ENCODE measurements at regions not wholly inside any gene's neighbourhood (a gene's known extent, or its start where the extent isn't known, plus 50 kb on each side); places are given as distances from the start of the nearest gene placed in this dataset.

DNA sequence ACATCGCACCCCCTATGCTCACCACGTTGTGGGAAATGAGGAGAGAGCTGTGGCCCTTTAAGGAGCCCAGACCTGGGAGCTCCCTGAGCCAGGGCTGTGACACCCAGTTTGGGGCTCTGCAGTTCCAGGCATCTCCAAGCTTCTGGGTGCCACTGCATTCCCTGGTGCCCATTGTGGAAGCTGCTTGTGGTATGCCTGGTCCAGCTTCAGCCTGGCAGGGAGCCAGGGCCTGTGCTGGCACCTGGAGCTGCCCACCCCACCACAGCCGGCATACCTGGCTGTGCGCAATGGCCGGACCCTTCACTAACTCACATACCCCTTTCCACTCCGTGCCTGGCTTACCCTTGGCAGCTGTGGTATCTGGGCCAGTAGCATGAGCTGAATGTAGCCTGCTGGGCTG, 107.9 kb upstream of the OR4E1 start:
- no peaks in the 10 kb centered on the region for H3K27me3 ChIP-seq (ENCODE audit: control insufficient read depth, extremely low read depth, insufficient read depth, low read length)
- DNase-seq (ENCODE audit: low read depth, low spot score): no peak
- FAIRE-seq: no peak
- H3K79me2 ChIP-seq (ENCODE audit: control insufficient read depth, insufficient read depth, low read length): no peaks in the 10 kb centered on the region
- TF ChIP-seq EZH2 (IDR thresholded peaks at IDR 0.05; ENCODE audit: low read length) (no peak), CTCF (optimal IDR thresholded peaks at IDR 0.05 in 1 of 3, IDR thresholded peaks at IDR 0.05 in 1 of 3, conservative IDR thresholded peaks at IDR 0.05 in 1 of 3; ENCODE audit: extremely low read depth in 1 of 3, insufficient read depth in 2 of 3, low read length in 3 of 3) (no peak)
- dilution Hi-C loops (cut with MboI; ENCODE audit: extremely low pct_ligation_motif_present, low sequenced_read_pairs): no loop called here
- H4K20me1 ChIP-seq (ENCODE audit: control insufficient read depth, extremely low read depth, insufficient read depth, low read length): no peaks in the 10 kb centered on the region
- no peak overlapping the region for H3K4me3 ChIP-seq (ENCODE audit: control insufficient read depth in 2 of 3, extremely low read depth in 1 of 3, insufficient read depth in 2 of 3, low read depth in 1 of 3, low read length in 3 of 3)
- no peaks in the 10 kb centered on the region for H3K36me3 ChIP-seq (ENCODE audit: control insufficient read depth in 2 of 2, extremely low read depth in 1 of 2, insufficient read depth in 2 of 2, low read length in 2 of 2)
- H3K9me3 ChIP-seq (ENCODE audit: control insufficient read depth, low read depth, low read length): no peaks in the 10 kb centered on the region
- no peak overlapping the region for H3K27ac ChIP-seq (ENCODE audit: control insufficient read depth, insufficient read depth, low read length)
- no peaks in the 10 kb centered on the region for H3K4me1 ChIP-seq (ENCODE audit: control insufficient read depth, extremely low read depth, insufficient read depth, low read length)
- H3K9me1 ChIP-seq (ENCODE audit: control insufficient read depth, extremely low read depth, insufficient read depth, low read length): no peaks in the 10 kb centered on the region
- no peak overlapping the region for H2AFZ ChIP-seq (ENCODE audit: control insufficient read depth, low read length)
- H3K4me2 ChIP-seq (ENCODE audit: control insufficient read depth, extremely low read depth, insufficient read depth, low read depth, low read length): no peak overlapping the region
- H3K9ac ChIP-seq (ENCODE audit: control insufficient read depth, extremely low read depth, insufficient read depth, low read length): no peak overlapping the region

GRCh38 chr14:21780429-21781084, 106.9 kb upstream of the OR4E1 start:
- Histone ChIP-seq H3K4me3 (ENCODE audit: control insufficient read depth in 2 of 3, extremely low read depth in 1 of 3, insufficient read depth in 2 of 3, low read depth in 1 of 3, low read length in 3 of 3) (no peak overlapping the region), H2AFZ (ENCODE audit: control insufficient read depth, low read length) (no peak overlapping the region), H3K79me2 (ENCODE audit: control insufficient read depth, insufficient read depth, low read length) (no peaks in the 10 kb centered on the region), H3K9me3 (ENCODE audit: control insufficient read depth, low read depth, low read length) (no peaks in the 10 kb centered on the region), H3K9ac (ENCODE audit: control insufficient read depth, extremely low read depth, insufficient read depth, low read length) (no peak overlapping the region), H3K27ac (ENCODE audit: control insufficient read depth, insufficient read depth, low read length) (no peak overlapping the region), H3K36me3 (ENCODE audit: control insufficient read depth in 2 of 2, extremely low read depth in 1 of 2, insufficient read depth in 2 of 2, low read length in 2 of 2) (no peaks in the 10 kb centered on the region), H3K9me1 (ENCODE audit: control insufficient read depth, extremely low read depth, insufficient read depth, low read length) (no peaks in the 10 kb centered on the region), H4K20me1 (ENCODE audit: control insufficient read depth, extremely low read depth, insufficient read depth, low read length) (no peaks in the 10 kb centered on the region), H3K4me2 (ENCODE audit: control insufficient read depth, extremely low read depth, insufficient read depth, low read depth, low read length) (no peak overlapping the region), H3K27me3 (ENCODE audit: control insufficient read depth, extremely low read depth, insufficient read depth, low read length) (no peaks in the 10 kb centered on the region), H3K4me1 (ENCODE audit: control insufficient read depth, extremely low read depth, insufficient read depth, low read length) (no peaks in the 10 kb centered on the region)
- dilution Hi-C loops (cut with MboI; ENCODE audit: extremely low pct_ligation_motif_present, low sequenced_read_pairs): no loop called here
- no peak for DNase-seq (ENCODE audit: low read depth, low spot score)
- TF ChIP-seq CTCF (optimal IDR thresholded peaks at IDR 0.05 in 1 of 3, IDR thresholded peaks at IDR 0.05 in 1 of 3, conservative IDR thresholded peaks at IDR 0.05 in 1 of 3; ENCODE audit: extremely low read depth in 1 of 3, insufficient read depth in 2 of 3, low read length in 3 of 3) (no peak), EZH2 (IDR thresholded peaks at IDR 0.05; ENCODE audit: low read length) (no peak)
- no peak for FAIRE-seq
